22Rv1 (cell line): ENCODE measurements at regions not wholly inside any gene's neighbourhood (a gene's known extent, or its start where the extent isn't known, plus 50 kb on each side); places are given as distances from the start of the nearest gene placed in this dataset.
"Not testable (repeated sequence)": the region's sequence is repeated elsewhere in the genome, so short reads cannot be mapped to it uniquely, and the experiment has no call there.

Source experiments
- CTCF ChIP-seq: fragments of 450-650 bp; IDR thresholded peaks from 2 replicates; pipeline ENCODE4 v1.5.1; 2017; ENCODE audit warnings: mild to moderate bottlenecking
- ZFX ChIP-seq: fragments of 450-650 bp; IDR thresholded peaks from 2 replicates; pipeline ENCODE4 v1.6.1; 2017; ENCODE audit warnings: antibody characterized with exemption, borderline replicate concordance

DNA sequence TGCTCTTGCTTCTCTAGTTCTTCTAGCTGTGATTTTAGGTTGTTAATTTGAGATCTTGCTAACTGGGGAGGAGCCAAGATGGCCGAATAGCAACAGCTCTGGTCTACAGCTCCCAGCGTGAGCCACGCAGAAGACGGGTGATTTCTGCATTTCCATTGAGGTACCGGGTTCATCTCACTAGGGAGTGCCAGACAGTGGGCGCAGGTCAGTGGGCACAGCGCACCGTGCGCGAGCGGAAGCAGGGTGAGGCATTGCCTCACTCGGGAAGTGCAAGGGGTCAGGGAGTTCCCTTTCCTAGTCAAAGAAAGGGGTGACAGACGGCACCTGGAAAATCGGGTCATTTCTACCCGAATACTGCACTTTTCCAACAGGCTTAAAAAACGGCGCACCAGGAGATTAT is 256.6 kb upstream of the PELI2 start:
- TF ChIP-seq CTCF, ZFX: not testable (repeated sequence)
